ENCODE measurements at regions not wholly inside any gene's neighbourhood (a gene's known extent, or its start where the extent isn't known, plus 50 kb on each side); places are given as distances from the start of the nearest gene placed in this dataset.

DNA sequence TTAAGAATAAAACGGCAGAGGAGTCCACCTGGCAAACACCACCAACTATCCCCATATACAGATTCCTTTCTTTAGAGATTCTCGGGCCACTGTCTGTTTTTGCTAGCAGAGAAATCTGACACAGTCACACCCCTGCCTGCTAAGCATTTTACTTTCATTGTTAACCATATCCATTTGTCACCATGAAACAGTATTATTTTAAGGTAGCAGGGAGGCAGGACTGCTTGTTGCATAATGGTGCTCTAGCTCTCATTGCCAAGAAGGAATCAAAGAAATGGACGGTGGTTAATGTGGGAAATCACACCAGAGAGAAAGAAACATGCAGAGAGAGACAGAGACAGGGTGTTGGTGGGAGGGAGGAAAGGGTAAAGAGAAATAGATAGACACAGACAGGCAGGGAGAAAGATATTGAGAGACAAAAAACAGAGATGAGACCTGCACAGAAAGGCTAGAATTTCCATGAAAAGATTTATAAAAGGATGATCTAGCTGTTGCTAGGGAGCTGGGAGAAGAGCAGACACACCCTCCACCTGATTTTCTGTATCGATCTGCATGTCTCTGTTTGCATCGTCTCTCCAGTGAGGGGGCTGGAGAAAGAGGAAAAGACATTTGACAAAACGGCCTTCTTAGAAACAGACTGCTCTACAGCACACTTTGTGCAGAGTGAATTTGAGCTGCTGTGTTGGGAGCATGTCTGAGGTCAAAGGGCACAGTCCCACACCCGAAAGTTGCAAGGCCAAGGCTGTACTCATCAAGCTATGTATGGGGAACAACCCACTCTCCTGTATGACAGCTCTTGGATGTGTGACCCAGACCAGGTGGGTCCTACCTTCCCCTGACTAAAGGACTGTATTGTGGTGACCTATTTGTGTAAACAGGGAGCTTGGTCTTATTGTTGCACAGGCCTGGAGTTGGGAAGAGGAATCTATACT, 303.1 kb downstream of the FZD1 start:
- ATAC-seq: no peak
- no peak for DNase-seq
- Histone ChIP-seq H3K27ac (no peak overlapping the region), H3K36me3 (no peaks in the 10 kb centered on the region), H3K4me3 (no peak overlapping the region), H3K9me3 (no peaks in the 10 kb centered on the region), H3K27me3 (no peaks in the 10 kb centered on the region), H3K4me1 (no peaks in the 10 kb centered on the region)
- in situ Hi-C loops (cut with MboI; ENCODE audit: low sequenced_read_pairs in 4 of 4) (no loop called here), intact Hi-C loops (cut with DNase I; ENCODE audit: low total_unique reads) (no loop called here)
- no peak for TF ChIP-seq POLR2A (IDR thresholded peaks at IDR 0.05)
- TF ChIP-seq, protein P1, sequence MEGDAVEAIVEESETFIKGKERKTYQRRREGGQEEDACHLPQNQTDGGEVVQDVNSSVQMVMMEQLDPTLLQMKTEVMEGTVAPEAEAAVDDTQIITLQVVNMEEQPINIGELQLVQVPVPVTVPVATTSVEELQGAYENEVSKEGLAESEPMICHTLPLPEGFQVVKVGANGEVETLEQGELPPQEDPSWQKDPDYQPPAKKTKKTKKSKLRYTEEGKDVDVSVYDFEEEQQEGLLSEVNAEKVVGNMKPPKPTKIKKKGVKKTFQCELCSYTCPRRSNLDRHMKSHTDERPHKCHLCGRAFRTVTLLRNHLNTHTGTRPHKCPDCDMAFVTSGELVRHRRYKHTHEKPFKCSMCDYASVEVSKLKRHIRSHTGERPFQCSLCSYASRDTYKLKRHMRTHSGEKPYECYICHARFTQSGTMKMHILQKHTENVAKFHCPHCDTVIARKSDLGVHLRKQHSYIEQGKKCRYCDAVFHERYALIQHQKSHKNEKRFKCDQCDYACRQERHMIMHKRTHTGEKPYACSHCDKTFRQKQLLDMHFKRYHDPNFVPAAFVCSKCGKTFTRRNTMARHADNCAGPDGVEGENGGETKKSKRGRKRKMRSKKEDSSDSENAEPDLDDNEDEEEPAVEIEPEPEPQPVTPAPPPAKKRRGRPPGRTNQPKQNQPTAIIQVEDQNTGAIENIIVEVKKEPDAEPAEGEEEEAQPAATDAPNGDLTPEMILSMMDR (IDR thresholded peaks at IDR 0.05 in 4 of 5, conservative IDR thresholded peaks at IDR 0.05 in 1 of 5): no peak

DNA sequence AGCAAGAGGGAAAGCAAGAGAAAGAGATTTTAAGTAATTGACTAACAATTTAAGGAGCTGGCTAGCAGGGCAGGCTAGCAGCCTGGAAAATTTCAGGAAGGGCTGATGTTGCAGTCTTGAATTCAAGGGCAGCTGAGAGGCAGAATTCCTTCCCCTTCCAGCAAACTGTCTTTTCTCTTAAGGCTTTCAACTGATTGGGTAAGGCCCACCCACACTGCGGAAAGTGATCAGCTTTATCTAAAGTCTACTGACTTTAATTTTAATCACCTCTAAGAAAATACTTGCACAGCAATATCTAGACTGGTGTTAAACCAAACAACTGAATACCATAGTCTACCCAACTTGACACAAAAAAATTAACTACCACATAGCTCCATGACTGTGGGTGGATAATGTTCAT, 303.9 kb downstream of the FZD1 start:
- H3K9me3 ChIP-seq: no peaks in the 10 kb centered on the region
- no peaks in the 10 kb centered on the region for H3K27me3 ChIP-seq
- H3K4me1 ChIP-seq: no peaks in the 10 kb centered on the region
- intact Hi-C loops (cut with DNase I; ENCODE audit: low total_unique reads) (no loop called here), in situ Hi-C loops (cut with MboI; ENCODE audit: low sequenced_read_pairs in 4 of 4) (no loop called here)
- ATAC-seq: no peak
- no peak overlapping the region for H3K4me3 ChIP-seq
- TF ChIP-seq, protein P1 (IDR thresholded peaks at IDR 0.05 in 4 of 5, conservative IDR thresholded peaks at IDR 0.05 in 1 of 5): no peak
- TF ChIP-seq POLR2A (IDR thresholded peaks at IDR 0.05): no peak
- no peak for DNase-seq
- H3K36me3 ChIP-seq: no peaks in the 10 kb centered on the region
- H3K27ac ChIP-seq: no peak overlapping the region

GRCh38 chr7:91569728-91570457, 305.7 kb downstream of the FZD1 start:
- DNase-seq (no peak), ATAC-seq (no peak)
- in situ Hi-C loops (cut with MboI; ENCODE audit: low sequenced_read_pairs in 4 of 4) (no loop called here), intact Hi-C loops (cut with DNase I; ENCODE audit: low total_unique reads) (no loop called here)
- no peaks in the 10 kb centered on the region for H3K4me1 ChIP-seq
- no peak overlapping the region for H3K27ac ChIP-seq
- no peaks in the 10 kb centered on the region for H3K36me3 ChIP-seq
- H3K4me3 ChIP-seq: no peak overlapping the region
- no peak for TF ChIP-seq POLR2A (IDR thresholded peaks at IDR 0.05)
- TF ChIP-seq, protein P1 (IDR thresholded peaks at IDR 0.05 in 4 of 5, conservative IDR thresholded peaks at IDR 0.05 in 1 of 5): no peak
- no peaks in the 10 kb centered on the region for H3K9me3 ChIP-seq
- no peaks in the 10 kb centered on the region for H3K27me3 ChIP-seq

GRCh38 chr7:91570560-91570959, 306.3 kb downstream of the FZD1 start:
- H3K36me3 ChIP-seq: no peaks in the 10 kb centered on the region
- TF ChIP-seq, protein P1 (IDR thresholded peaks at IDR 0.05 in 4 of 5, conservative IDR thresholded peaks at IDR 0.05 in 1 of 5): no peak
- no peak for TF ChIP-seq POLR2A (IDR thresholded peaks at IDR 0.05)
- ATAC-seq: no peak
- no peak overlapping the region for H3K4me3 ChIP-seq
- H3K9me3 ChIP-seq: no peaks in the 10 kb centered on the region
- no peak overlapping the region for H3K27ac ChIP-seq
- H3K27me3 ChIP-seq: no peaks in the 10 kb centered on the region
- no peak for DNase-seq
- in situ Hi-C loops (cut with MboI; ENCODE audit: low sequenced_read_pairs in 4 of 4) (no loop called here), intact Hi-C loops (cut with DNase I; ENCODE audit: low total_unique reads) (no loop called here)
- no peaks in the 10 kb centered on the region for H3K4me1 ChIP-seq
